ENCODE measurements at regions not wholly inside any gene's neighbourhood (a gene's known extent, or its start where the extent isn't known, plus 50 kb on each side); places are given as distances from the start of the nearest gene placed in this dataset.

- Mint-ChIP-seq H3K27me3 (no peaks in the 10 kb centered on the region), H3K4me1 (no peaks in the 10 kb centered on the region), H3K4me3 (no peak overlapping the region), H3K36me3 (ENCODE audit: low read depth) (no peaks in the 10 kb centered on the region), H3K27ac (no peak overlapping the region)
- H3K9me3 ChIP-seq (ENCODE audit: control insufficient read depth, low read length, poor library complexity, severe bottlenecking), result no peaks in the 10 kb centered on the region
- ATAC-seq (no peak), DNase-seq (no peak)
These were observed 784.6 kb downstream of the NR2F2 start for GRCh38 chr15:97114900-97115760.

- no peak overlapping the region for H3K4me3 Mint-ChIP-seq
- no peak for DNase-seq
- no peak overlapping the region for H3K27ac Mint-ChIP-seq
- no peaks in the 10 kb centered on the region for H3K4me1 Mint-ChIP-seq
- H3K27me3 Mint-ChIP-seq, result no peaks in the 10 kb centered on the region
- no peak for ATAC-seq
- H3K9me3 ChIP-seq (ENCODE audit: control insufficient read depth, low read length, poor library complexity, severe bottlenecking), result no peaks in the 10 kb centered on the region
- H3K36me3 Mint-ChIP-seq (ENCODE audit: low read depth), result no peaks in the 10 kb centered on the region
These were observed 785.2 kb downstream of the NR2F2 start for GRCh38 chr15:97115761-97116070.

GRCh38 chr15:97124790-97125189, 794.3 kb downstream of the NR2F2 start:
- ATAC-seq (no peak), DNase-seq (no peak)
- Mint-ChIP-seq H3K27ac (no peak overlapping the region), H3K4me3 (no peak overlapping the region), H3K27me3 (no peaks in the 10 kb centered on the region), H3K36me3 (ENCODE audit: low read depth) (no peaks in the 10 kb centered on the region), H3K4me1 (no peaks in the 10 kb centered on the region)
- no peaks in the 10 kb centered on the region for H3K9me3 ChIP-seq (ENCODE audit: control insufficient read depth, low read length, poor library complexity, severe bottlenecking)

GRCh38 chr15:97126553-97127233, 796.2 kb downstream of the NR2F2 start:
- Mint-ChIP-seq H3K27me3 (no peaks in the 10 kb centered on the region), H3K4me1 (no peaks in the 10 kb centered on the region), H3K27ac (no peak overlapping the region), H3K4me3 (no peak overlapping the region), H3K36me3 (ENCODE audit: low read depth) (no peaks in the 10 kb centered on the region)
- H3K9me3 ChIP-seq (ENCODE audit: control insufficient read depth, low read length, poor library complexity, severe bottlenecking), result no peaks in the 10 kb centered on the region
- ATAC-seq (no peak), DNase-seq (no peak)

GRCh38 chr15:97129674-97130073, 799.2 kb downstream of the NR2F2 start:
- H3K27ac Mint-ChIP-seq, result no peak overlapping the region
- no peaks in the 10 kb centered on the region for H3K9me3 ChIP-seq (ENCODE audit: control insufficient read depth, low read length, poor library complexity, severe bottlenecking)
- no peak overlapping the region for H3K4me3 Mint-ChIP-seq
- DNase-seq, result no peak
- no peaks in the 10 kb centered on the region for H3K27me3 Mint-ChIP-seq
- ATAC-seq, result no peak
- no peaks in the 10 kb centered on the region for H3K4me1 Mint-ChIP-seq
- no peaks in the 10 kb centered on the region for H3K36me3 Mint-ChIP-seq (ENCODE audit: low read depth)

GRCh38 chr15:97140216-97140615, 809.7 kb downstream of the NR2F2 start:
- ATAC-seq, result no peak
- Mint-ChIP-seq H3K36me3 (ENCODE audit: low read depth) (no peaks in the 10 kb centered on the region), H3K4me3 (no peak overlapping the region), H3K27ac (no peak overlapping the region), H3K4me1 (no peaks in the 10 kb centered on the region), H3K27me3 (no peaks in the 10 kb centered on the region)
- no peak for DNase-seq
- H3K9me3 ChIP-seq (ENCODE audit: control insufficient read depth, low read length, poor library complexity, severe bottlenecking), result no peaks in the 10 kb centered on the region

GRCh38 chr15:97141360-97141759, 810.9 kb downstream of the NR2F2 start:
- no peaks in the 10 kb centered on the region for H3K4me1 Mint-ChIP-seq
- no peaks in the 10 kb centered on the region for H3K27me3 Mint-ChIP-seq
- DNase-seq (no peak), ATAC-seq (no peak)
- H3K36me3 Mint-ChIP-seq (ENCODE audit: low read depth), result no peaks in the 10 kb centered on the region
- H3K4me3 Mint-ChIP-seq, result no peak overlapping the region
- no peaks in the 10 kb centered on the region for H3K9me3 ChIP-seq (ENCODE audit: control insufficient read depth, low read length, poor library complexity, severe bottlenecking)
- H3K27ac Mint-ChIP-seq, result no peak overlapping the region

GRCh38 chr15:97141871-97142270, 811.4 kb downstream of the NR2F2 start:
- no peak for ATAC-seq
- Mint-ChIP-seq H3K27me3 (no peaks in the 10 kb centered on the region), H3K4me3 (no peak overlapping the region), H3K27ac (no peak overlapping the region), H3K4me1 (no peaks in the 10 kb centered on the region), H3K36me3 (ENCODE audit: low read depth) (no peaks in the 10 kb centered on the region)
- DNase-seq, result no peak
- no peaks in the 10 kb centered on the region for H3K9me3 ChIP-seq (ENCODE audit: control insufficient read depth, low read length, poor library complexity, severe bottlenecking)

- Mint-ChIP-seq H3K4me3 (no peak overlapping the region), H3K27me3 (no peaks in the 10 kb centered on the region), H3K36me3 (ENCODE audit: low read depth) (no peaks in the 10 kb centered on the region), H3K27ac (no peak overlapping the region), H3K4me1 (no peaks in the 10 kb centered on the region)
- no peak for DNase-seq
- ATAC-seq, result no peak
- no peaks in the 10 kb centered on the region for H3K9me3 ChIP-seq (ENCODE audit: control insufficient read depth, low read length, poor library complexity, severe bottlenecking)
These were observed 813.3 kb downstream of the NR2F2 start for GRCh38 chr15:97143592-97144376.

- Mint-ChIP-seq H3K4me1 (no peaks in the 10 kb centered on the region), H3K27ac (no peak overlapping the region), H3K27me3 (no peaks in the 10 kb centered on the region), H3K36me3 (ENCODE audit: low read depth) (no peaks in the 10 kb centered on the region), H3K4me3 (no peak overlapping the region)
- no peaks in the 10 kb centered on the region for H3K9me3 ChIP-seq (ENCODE audit: control insufficient read depth, low read length, poor library complexity, severe bottlenecking)
- DNase-seq (no peak), ATAC-seq (no peak)
These were observed 813.8 kb downstream of the NR2F2 start for GRCh38 chr15:97144377-97144711.

- Mint-ChIP-seq H3K27ac (no peak overlapping the region), H3K27me3 (no peaks in the 10 kb centered on the region), H3K4me3 (no peak overlapping the region), H3K36me3 (ENCODE audit: low read depth) (no peaks in the 10 kb centered on the region), H3K4me1 (no peaks in the 10 kb centered on the region)
- DNase-seq (no peak), ATAC-seq (no peak)
- no peaks in the 10 kb centered on the region for H3K9me3 ChIP-seq (ENCODE audit: control insufficient read depth, low read length, poor library complexity, severe bottlenecking)
These were observed 813.3 kb upstream of the ARRDC4 start for GRCh38 chr15:97146929-97147870.

- no peaks in the 10 kb centered on the region for H3K4me1 Mint-ChIP-seq
- H3K36me3 Mint-ChIP-seq (ENCODE audit: low read depth), result no peaks in the 10 kb centered on the region
- H3K4me3 Mint-ChIP-seq, result no peak overlapping the region
- DNase-seq, result no peak
- H3K27ac Mint-ChIP-seq, result no peak overlapping the region
- ATAC-seq, result no peak
- H3K27me3 Mint-ChIP-seq, result no peaks in the 10 kb centered on the region
- no peaks in the 10 kb centered on the region for H3K9me3 ChIP-seq (ENCODE audit: control insufficient read depth, low read length, poor library complexity, severe bottlenecking)
These were observed 807.0 kb upstream of the ARRDC4 start for GRCh38 chr15:97153356-97153965.
